Vagina (tissue), 2 donors: ENCODE measurements at regions not wholly inside any gene's neighbourhood (a gene's known extent, or its start where the extent isn't known, plus 50 kb on each side); places are given as distances from the start of the nearest gene placed in this dataset.
"Not testable (repeated sequence)": the region's sequence is repeated elsewhere in the genome, so short reads cannot be mapped to it uniquely, and the experiment has no call there.

ENCODE experiments used
- CTCF ChIP-seq, 3 experiments: fragments of 450-650 bp in 2 of 3; fragments of 200-600 bp in 1 of 3; sonication (generic) in 1 of 3; IDR thresholded peaks; one replicate each; pipeline ENCODE4 v1.5.1; 2017 to 2019; ENCODE audit warnings: antibody characterized with exemption in 3 of 3, mild to moderate bottlenecking in 2 of 3, moderate library complexity in 2 of 3
- POLR2A ChIP-seq, 2 donors: fragments of 450-650 bp; IDR thresholded peaks; one replicate each; pipeline ENCODE4 v1.6.1; 2017; ENCODE audit warnings: antibody characterized with exemption in 2 of 2, mild to moderate bottlenecking in 2 of 2, moderate library complexity in 2 of 2
- POLR2AphosphoS5 ChIP-seq, 2 donors: sonication (generic); formaldehyde crosslinking; IDR thresholded peaks; one replicate each; pipeline ENCODE4 v1.9.0; 2017; ENCODE audit warnings: antibody characterized with exemption in 2 of 2, mild to moderate bottlenecking in 2 of 2, low read depth in 1 of 2; ENCODE audit not compliant: insufficient read depth in 1 of 2

GRCh38 chr20:51271289-51271688 is 248.4 kb upstream of the KCNG1 start:
- not testable (repeated sequence) for TF ChIP-seq CTCF (IDR thresholded peaks at IDR 0.05); POLR2A (IDR thresholded peaks at IDR 0.05); POLR2AphosphoS5 (IDR thresholded peaks at IDR 0.05; ENCODE audit: insufficient read depth in 1 of 2, low read depth in 1 of 2)
